ENCODE measurements at regions not wholly inside any gene's neighbourhood (a gene's known extent, or its start where the extent isn't known, plus 50 kb on each side); places are given as distances from the start of the nearest gene placed in this dataset.

GRCh38 chr22:49012712-49013395 is 814.8 kb downstream of the BRD1 start:
- TF ChIP-seq EZH2 (IDR thresholded peaks at IDR 0.05) (no peak), POLR2AphosphoS5 (IDR thresholded peaks at IDR 0.05; ENCODE audit: borderline replicate concordance, low read depth, low read length) (no peak)
